Tibial artery (tissue), 4 donors: ENCODE measurements at regions not wholly inside any gene's neighbourhood (a gene's known extent, or its start where the extent isn't known, plus 50 kb on each side); places are given as distances from the start of the nearest gene placed in this dataset.

Experiments used
- DNase-seq, 2 donors: peaks; one replicate each; pipeline ENCODE4 v3.0.0-alpha.2; 2019
- H3K27ac ChIP-seq, 2 donors: fragments of 200-600 bp; sonication (generic) in 1 of 2; 1 replicate in 1 of 2; 2 replicates in 1 of 2; pipeline ENCODE4 v1.5.1; 2018 to 2019; ENCODE audit warnings: mild to moderate bottlenecking in 1 of 2
- H3K27me3 ChIP-seq, 2 donors: fragments of 200-600 bp; sonication (generic) in 1 of 2; one replicate each; pipeline versions ENCODE4 v1.5.1 to v1.6.0; 2016 to 2019
- H3K36me3 ChIP-seq, 3 donors: fragments of 200-600 bp; sonication (generic) in 2 of 3; one replicate each; pipeline ENCODE4 v1.5.1; 2016 to 2019; ENCODE audit warnings: mild to moderate bottlenecking in 2 of 3
- H3K4me1 ChIP-seq, 4 donors: fragments of 200-600 bp; sonication (generic) in 2 of 4; 1 replicate in 3 of 4; 2 replicates in 1 of 4; pipeline ENCODE4 v1.5.1; 2016 to 2019
- H3K4me3 ChIP-seq, 2 donors: fragments of 200-600 bp; sonication (generic) in 1 of 2; 1 replicate in 1 of 2; 2 replicates in 1 of 2; pipeline ENCODE4 v1.5.1; 2018 to 2019; ENCODE audit warnings: mild to moderate bottlenecking in 2 of 2
- H3K9me3 ChIP-seq, 3 donors: fragments of 200-600 bp; sonication (generic) in 1 of 3; one replicate each; pipeline ENCODE4 v1.5.1; 2016 to 2019
- CTCF ChIP-seq, 2 experiments: fragments of 200-600 bp in 1 of 2; fragments of 450-650 bp in 1 of 2; IDR thresholded peaks; one replicate each; pipeline ENCODE4 v1.5.1; 2017 to 2019; ENCODE audit warnings: antibody characterized with exemption in 2 of 2, mild to moderate bottlenecking in 1 of 2, moderate library complexity in 1 of 2
- intact Hi-C: fragments of 100-400 bp; cut with DNase I; formaldehyde crosslinking; loops from one replicate; pipeline ENCODE4 v1.15.0; 2023; ENCODE audit warnings: low total_unique reads

DNA sequence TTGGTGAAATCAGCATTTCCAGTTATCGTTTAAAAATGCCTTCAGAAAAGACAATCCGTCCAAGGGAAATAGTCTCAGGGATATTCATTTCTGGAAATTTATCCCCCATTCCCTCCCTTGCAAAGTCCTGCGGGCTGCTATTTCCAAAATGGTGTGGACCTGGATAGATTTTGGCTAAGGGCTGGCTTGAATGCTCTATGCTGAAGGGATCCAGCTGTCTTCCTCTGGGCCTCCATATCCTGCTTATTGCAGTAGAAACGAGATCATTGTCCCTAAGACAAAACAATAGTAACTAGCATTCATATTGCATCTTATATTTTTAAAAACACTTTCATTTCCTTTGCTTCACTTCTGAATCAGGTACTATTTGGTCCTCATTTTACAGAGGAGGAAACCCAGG is 129.9 kb downstream of the ANKRD60 start:
- intact Hi-C loops: no loop called here
- Histone ChIP-seq H3K4me3 (no peak overlapping the region), H3K27ac (no peak overlapping the region), H3K4me1 (no peaks in the 10 kb centered on the region), H3K27me3 (no peaks in the 10 kb centered on the region), H3K36me3 (no peaks in the 10 kb centered on the region), H3K9me3 (no peaks in the 10 kb centered on the region)
- TF ChIP-seq CTCF (IDR thresholded peaks at IDR 0.05): no peak
- no peak for DNase-seq

- TF ChIP-seq CTCF (IDR thresholded peaks at IDR 0.05): no peak
- no peak for DNase-seq
- no peaks in the 10 kb centered on the region for H3K36me3 ChIP-seq
- H3K4me1 ChIP-seq: no peaks in the 10 kb centered on the region
- no peaks in the 10 kb centered on the region for H3K9me3 ChIP-seq
- H3K27ac ChIP-seq: no peak overlapping the region
- no peaks in the 10 kb centered on the region for H3K27me3 ChIP-seq
- intact Hi-C loops: no loop called here
- no peak overlapping the region for H3K4me3 ChIP-seq
Measured at GRCh38 chr20:58097943-58098342, 130.5 kb downstream of the ANKRD60 start.

GRCh38 chr20:58097429-58097828 is 131.0 kb downstream of the ANKRD60 start:
- intact Hi-C loops: no loop called here
- TF ChIP-seq CTCF (IDR thresholded peaks at IDR 0.05): no peak
- no peaks in the 10 kb centered on the region for H3K27me3 ChIP-seq
- H3K27ac ChIP-seq: no peak overlapping the region
- H3K4me1 ChIP-seq: no peaks in the 10 kb centered on the region
- no peaks in the 10 kb centered on the region for H3K36me3 ChIP-seq
- H3K4me3 ChIP-seq: no peak overlapping the region
- H3K9me3 ChIP-seq: no peaks in the 10 kb centered on the region
- no peak for DNase-seq

- Histone ChIP-seq H3K4me3 (no peak overlapping the region), H3K4me1 (no peaks in the 10 kb centered on the region), H3K27ac (no peak overlapping the region), H3K36me3 (no peaks in the 10 kb centered on the region), H3K27me3 (no peaks in the 10 kb centered on the region), H3K9me3 (no peaks in the 10 kb centered on the region)
- intact Hi-C loops: no loop called here
- DNase-seq: no peak
- no peak for TF ChIP-seq CTCF (IDR thresholded peaks at IDR 0.05)
Measured at GRCh38 chr20:58096880-58097423, 131.5 kb downstream of the ANKRD60 start.

DNA sequence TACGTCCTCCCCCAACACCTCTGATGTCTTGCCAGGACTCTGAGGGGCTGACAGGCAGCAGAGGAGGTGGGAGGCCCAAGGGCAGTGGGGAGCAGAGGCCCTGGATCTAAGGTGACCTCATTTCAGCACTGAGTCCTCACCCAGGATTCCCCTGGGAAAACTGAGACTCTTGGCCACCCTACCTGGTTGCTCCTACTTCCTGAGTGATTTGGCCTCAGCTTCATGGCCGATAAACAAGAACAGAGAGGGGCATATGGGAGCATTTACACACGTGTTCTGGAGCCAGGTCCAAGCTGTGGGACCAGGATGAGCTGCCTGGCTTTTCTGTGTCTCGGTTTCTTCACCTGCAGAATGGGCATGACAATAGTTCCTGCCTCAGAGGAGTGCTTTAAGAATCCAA is 133.8 kb downstream of the ANKRD60 start:
- DNase-seq: no peak
- no peak overlapping the region for H3K4me3 ChIP-seq
- intact Hi-C loops: no loop called here
- no peak overlapping the region for H3K27ac ChIP-seq
- H3K4me1 ChIP-seq: no peaks in the 10 kb centered on the region
- H3K27me3 ChIP-seq: no peaks in the 10 kb centered on the region
- TF ChIP-seq CTCF (IDR thresholded peaks at IDR 0.05): no peak
- no peaks in the 10 kb centered on the region for H3K36me3 ChIP-seq
- H3K9me3 ChIP-seq: no peaks in the 10 kb centered on the region

GRCh38 chr20:58094160-58094559 is 134.3 kb downstream of the ANKRD60 start:
- DNase-seq: no peak
- Histone ChIP-seq H3K36me3 (no peaks in the 10 kb centered on the region), H3K27me3 (no peaks in the 10 kb centered on the region), H3K4me1 (no peaks in the 10 kb centered on the region), H3K4me3 (no peak overlapping the region), H3K27ac (no peak overlapping the region), H3K9me3 (no peaks in the 10 kb centered on the region)
- intact Hi-C loops: no loop called here
- TF ChIP-seq CTCF (IDR thresholded peaks at IDR 0.05): no peak
